Activated naive CD4-positive, alpha-beta T cell treated with anti-CD3 and anti-CD28 coated beads, Interleukin-2, amount 50 U/mL, for 72 hours (primary cell): ENCODE measurements at regions not wholly inside any gene's neighbourhood (a gene's known extent, or its start where the extent isn't known, plus 50 kb on each side); places are given as distances from the start of the nearest gene placed in this dataset.
A peak's percentile ranks its signal among the peaks of the same experiment; 100 is the strongest.
"Not testable (repeated sequence)": the region's sequence is repeated elsewhere in the genome, so short reads cannot be mapped to it uniquely, and the experiment has no call there.

Experiments used
- ATAC-seq, 2 donors: fragments of 150-1000 bp; cut with Tn5 transposase; 2 replicates each; pipeline ENCODE4 v1.10.0; 2021; ENCODE audit warnings: mild to moderate bottlenecking in 2 of 2, moderate library complexity in 2 of 2
- DNase-seq, 2 donors: peaks; one replicate each; pipeline ENCODE4 v3.0.0; 2021 to 2022; ENCODE audit warnings: low spot score in 2 of 2
- H3K27ac Mint-ChIP-seq, 2 donors: one replicate each; pipeline ENCODE4 v1.8.0; 2022; ENCODE audit warnings: mild to moderate bottlenecking in 2 of 2, mixed read lengths in 2 of 2
- H3K36me3 Mint-ChIP-seq, 2 donors: one replicate each; pipeline ENCODE4 v1.8.0; 2022; ENCODE audit warnings: mixed read lengths in 2 of 2
- H3K9me3 Mint-ChIP-seq, 2 donors: one replicate each; pipeline ENCODE4 v1.8.0; 2022; ENCODE audit warnings: mixed read lengths in 2 of 2

GRCh38 chr18:22048932-22049615 is 120.3 kb upstream of the GATA6 start:
- Mint-ChIP-seq H3K27ac (no peak overlapping the region), H3K9me3 (peaks cover 0 to 4% of the 10 kb centered on the region in 2 donors), H3K36me3 (no peaks in the 10 kb centered on the region)
- ATAC-seq: no peak
- DNase-seq: no peak

GRCh38 chr18:22052405-22053105 is 116.8 kb upstream of the GATA6 start:
- Mint-ChIP-seq H3K9me3 (peaks cover 0 to 4% of the 10 kb centered on the region in 2 donors), H3K36me3 (no peaks in the 10 kb centered on the region), H3K27ac (no peak overlapping the region)
- DNase-seq (no peak), ATAC-seq (no peak)

DNA sequence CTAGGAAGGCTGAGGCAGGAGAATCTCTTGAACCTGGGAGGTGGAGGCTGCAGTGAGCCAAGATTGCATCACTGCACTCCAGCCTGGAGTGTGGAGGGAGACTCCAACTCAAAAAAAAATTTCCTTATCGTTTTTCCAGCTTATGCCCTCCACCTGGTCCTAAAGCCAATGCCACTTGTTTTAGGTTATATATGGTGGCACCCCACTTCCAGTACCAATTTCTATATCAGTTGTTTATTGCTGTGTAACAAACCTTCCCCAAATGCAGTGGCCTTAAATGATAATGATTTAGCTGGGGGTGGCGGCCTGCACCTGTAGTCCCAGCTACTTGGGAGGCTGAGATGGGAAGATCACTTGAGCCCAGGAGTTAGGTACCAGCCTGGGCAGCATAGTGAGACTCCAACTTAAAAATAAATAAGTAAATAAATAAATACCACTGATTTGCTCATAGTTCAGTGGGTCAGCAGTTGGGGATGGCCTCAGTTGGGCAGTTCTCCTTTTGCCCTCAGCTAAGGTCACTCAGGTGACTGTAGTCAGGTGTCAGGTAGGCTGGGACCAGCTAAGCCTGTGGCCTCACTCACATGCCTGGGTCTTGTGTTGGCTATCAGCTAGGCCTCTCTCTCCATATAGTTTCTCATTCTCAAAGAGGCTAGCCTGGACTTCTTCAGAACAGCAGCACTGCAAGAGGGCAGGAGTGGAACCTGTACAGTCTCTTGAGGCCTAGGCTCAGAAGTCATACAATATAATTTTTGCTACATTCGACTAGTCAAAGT is 113.7 kb upstream of the GATA6 start:
- Mint-ChIP-seq H3K9me3 (peaks cover 0 to 4% of the 10 kb centered on the region in 2 donors), H3K36me3 (no peaks in the 10 kb centered on the region), H3K27ac (no peak overlapping the region)
- no peak for DNase-seq
- ATAC-seq: no peak

- Mint-ChIP-seq H3K36me3 (no peaks in the 10 kb centered on the region), H3K9me3 (no peaks in the 10 kb centered on the region), H3K27ac (no peak overlapping the region)
- ATAC-seq (no peak), DNase-seq (no peak)
Observed at GRCh38 chr18:22056950-22057349, 112.4 kb upstream of the GATA6 start.

DNA sequence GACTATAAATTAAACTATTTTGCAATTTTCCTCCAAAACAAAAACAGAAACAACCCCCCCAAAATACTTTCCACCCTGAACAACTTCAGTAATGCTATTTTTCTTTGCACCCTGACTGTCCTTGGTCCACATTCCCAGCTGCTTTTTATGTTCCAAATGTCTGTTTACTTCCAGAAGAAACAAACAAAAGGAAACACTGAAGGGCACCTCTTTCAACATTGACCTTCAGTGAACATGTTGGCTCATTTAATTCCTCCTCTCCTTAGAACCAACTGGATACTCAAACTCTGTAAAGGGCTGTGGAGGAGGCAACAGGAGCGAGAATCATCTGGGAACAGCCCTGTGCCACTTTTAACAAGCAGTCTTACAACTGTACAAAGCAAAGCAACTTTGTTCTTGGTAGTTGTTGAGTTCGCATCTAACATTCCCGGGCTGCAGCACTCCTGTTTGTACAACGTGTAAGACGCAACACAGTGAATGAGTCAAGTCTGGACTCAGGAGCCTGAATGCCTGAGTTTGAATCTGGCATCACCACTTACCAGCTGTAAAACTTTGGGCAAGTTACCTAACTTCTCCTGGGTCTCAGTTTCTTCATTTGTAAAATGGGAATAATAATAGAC is 111.4 kb upstream of the GATA6 start:
- ATAC-seq (no peak), DNase-seq (no peak)
- Mint-ChIP-seq H3K27ac (no peak overlapping the region), H3K36me3 (no peaks in the 10 kb centered on the region), H3K9me3 (no peaks in the 10 kb centered on the region)

- Mint-ChIP-seq H3K27ac (no peak overlapping the region), H3K36me3 (no peaks in the 10 kb centered on the region), H3K9me3 (no peaks in the 10 kb centered on the region)
- DNase-seq (no peak), ATAC-seq (no peak)
Observed at GRCh38 chr18:22060361-22060760, 109.0 kb upstream of the GATA6 start.

GRCh38 chr18:22063102-22063501 is 106.3 kb upstream of the GATA6 start:
- no peak for ATAC-seq
- Mint-ChIP-seq H3K9me3 (peaks cover 0 to 4% of the 10 kb centered on the region in 2 donors), H3K27ac (no peak overlapping the region), H3K36me3 (no peaks in the 10 kb centered on the region)
- DNase-seq: no peak

GRCh38 chr18:22063672-22064071 is 105.7 kb upstream of the GATA6 start:
- H3K9me3 Mint-ChIP-seq: peaks cover 0 to 4% of the 10 kb centered on the region in 2 donors
- H3K36me3 Mint-ChIP-seq: no peaks in the 10 kb centered on the region
- H3K27ac Mint-ChIP-seq: no peak overlapping the region
- DNase-seq: no peak
- no peak for ATAC-seq

GRCh38 chr18:22064581-22064980 is 104.8 kb upstream of the GATA6 start:
- H3K27ac Mint-ChIP-seq: no peak overlapping the region
- H3K36me3 Mint-ChIP-seq: no peaks in the 10 kb centered on the region
- DNase-seq: no peak
- peaks cover 0 to 4% of the 10 kb centered on the region in 2 donors for H3K9me3 Mint-ChIP-seq
- ATAC-seq: no peak

DNA sequence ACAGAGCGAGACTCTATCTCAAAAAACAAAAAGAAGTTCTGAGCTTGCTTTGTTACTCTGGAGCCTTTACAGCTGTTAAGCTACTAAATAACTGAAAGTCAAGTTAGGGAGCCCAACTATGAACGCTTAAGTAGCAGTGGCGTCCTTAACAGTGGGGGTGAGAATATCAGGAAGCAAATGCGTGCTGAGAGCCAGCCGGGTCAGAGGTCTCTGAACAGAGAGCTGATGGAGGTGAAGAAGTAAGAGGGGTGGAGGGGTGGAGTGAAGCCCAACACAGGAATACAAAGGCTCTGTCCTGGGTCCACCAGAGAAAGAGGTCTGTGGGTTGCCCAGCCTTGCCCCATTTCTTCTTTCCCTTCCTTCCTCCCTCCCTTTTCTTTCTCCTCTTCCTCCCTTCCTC is 104.1 kb upstream of the GATA6 start:
- Mint-ChIP-seq H3K9me3 (peaks cover 0 to 4% of the 10 kb centered on the region in 2 donors), H3K36me3 (no peaks in the 10 kb centered on the region), H3K27ac (no peak overlapping the region)
- DNase-seq (no peak), ATAC-seq (no peak)

DNA sequence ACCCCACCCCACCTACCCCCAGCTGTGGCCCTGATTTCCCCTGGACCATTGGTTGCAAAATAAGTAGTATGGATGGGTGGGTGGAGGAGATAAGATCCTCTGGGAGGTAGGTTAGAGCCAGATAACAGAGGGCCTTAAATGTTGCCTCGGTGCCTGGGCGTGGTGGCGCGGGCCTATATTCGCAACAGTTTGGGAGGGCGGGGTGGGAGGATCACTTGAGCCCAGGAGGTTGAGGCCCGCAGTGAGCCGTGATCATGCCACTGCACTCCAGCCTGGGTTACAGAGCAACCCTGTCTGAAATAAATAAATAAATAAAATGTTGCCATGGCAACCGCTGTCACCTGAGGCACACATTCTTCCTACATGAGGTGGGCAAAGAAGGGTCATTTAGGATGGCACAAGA is 103.3 kb upstream of the GATA6 start:
- Mint-ChIP-seq H3K27ac (no peak overlapping the region), H3K9me3 (peaks cover 0 to 4% of the 10 kb centered on the region in 2 donors), H3K36me3 (no peaks in the 10 kb centered on the region)
- no peak for ATAC-seq
- no peak for DNase-seq

DNA sequence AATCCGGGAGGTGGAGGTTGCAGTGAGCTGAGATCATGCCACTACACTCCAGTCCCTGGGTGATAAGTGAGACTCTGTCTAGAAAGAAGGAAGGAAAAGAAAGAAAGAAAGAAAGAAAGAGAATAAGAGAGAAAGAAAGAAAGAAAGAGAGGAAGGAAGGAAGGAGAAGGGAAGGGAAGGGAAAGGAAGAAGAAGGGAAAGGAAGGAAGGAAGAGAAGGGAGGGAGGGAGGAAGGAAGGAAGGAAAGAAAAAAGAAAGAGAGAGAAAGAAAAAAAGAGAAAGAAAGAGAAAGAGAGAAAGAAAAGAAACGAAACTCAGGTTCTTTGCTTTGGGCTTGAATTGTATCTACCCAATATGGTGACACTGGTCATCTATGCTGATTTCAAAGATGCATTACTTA is 102.3 kb upstream of the GATA6 start:
- no peak for ATAC-seq
- peak overlapping the region in 1 of 2 donors; percentile 56 for H3K27ac Mint-ChIP-seq
- peaks cover 0 to 4% of the 10 kb centered on the region in 2 donors for H3K9me3 Mint-ChIP-seq
- no peak for DNase-seq
- no peaks in the 10 kb centered on the region for H3K36me3 Mint-ChIP-seq

DNA sequence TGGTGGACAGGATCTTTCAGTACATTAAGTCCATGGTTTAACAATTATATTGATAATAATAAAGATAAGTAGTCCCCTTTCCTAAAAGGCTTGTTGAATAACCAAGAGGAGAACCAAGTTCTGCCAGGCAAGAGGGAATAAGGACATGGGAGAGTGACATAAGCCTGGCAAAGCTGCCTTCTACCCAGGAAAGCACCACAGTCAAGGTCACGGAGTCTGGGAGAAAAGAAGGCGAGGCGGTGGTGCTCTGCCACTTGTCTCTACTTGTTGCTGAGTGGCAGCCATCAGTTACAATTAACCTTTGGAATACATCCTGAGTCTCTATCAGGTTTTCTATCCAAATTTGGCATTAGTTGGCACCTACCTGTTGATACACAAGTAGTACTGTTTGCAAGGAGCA is 101.7 kb upstream of the GATA6 start:
- H3K27ac Mint-ChIP-seq: no peak overlapping the region
- peaks cover 0 to 7% of the 10 kb centered on the region in 2 donors for H3K9me3 Mint-ChIP-seq
- no peaks in the 10 kb centered on the region for H3K36me3 Mint-ChIP-seq
- ATAC-seq: no peak
- no peak for DNase-seq

GRCh38 chr18:22068784-22069183 is 100.6 kb upstream of the GATA6 start:
- not testable (repeated sequence) for H3K27ac Mint-ChIP-seq, DNase-seq, H3K36me3 Mint-ChIP-seq, H3K9me3 Mint-ChIP-seq, ATAC-seq

- DNase-seq (no peak), ATAC-seq (no peak)
- peaks cover 5 to 7% of the 10 kb centered on the region in 2 donors for H3K9me3 Mint-ChIP-seq
- no peak overlapping the region for H3K27ac Mint-ChIP-seq
- no peaks in the 10 kb centered on the region for H3K36me3 Mint-ChIP-seq
Observed at GRCh38 chr18:22069916-22070315, 99.5 kb upstream of the GATA6 start.

GRCh38 chr18:22073411-22073810 is 96.0 kb upstream of the GATA6 start:
- no peak for ATAC-seq
- H3K36me3 Mint-ChIP-seq: no peaks in the 10 kb centered on the region

More at GRCh38 chr18:22073411-22073810, 96.0 kb upstream of the GATA6 start:
- Mint-ChIP-seq H3K27ac (no peak overlapping the region), H3K9me3 (peaks cover 3 to 9% of the 10 kb centered on the region in 2 donors)
- no peak for DNase-seq
